HUES6 (cell line): ENCODE measurements at regions not wholly inside any gene's neighbourhood (a gene's known extent, or its start where the extent isn't known, plus 50 kb on each side); places are given as distances from the start of the nearest gene placed in this dataset.

Source experiments
- H3K27ac ChIP-seq: 2 replicates; pipeline ENCODE4 v1.7.0; 2013; ENCODE audit warnings: low read depth, mild to moderate bottlenecking, low read length, inconsistent platforms
- H3K27me3 ChIP-seq: 2 replicates; pipeline ENCODE4 v1.6.1; 2013; ENCODE audit warnings: low read length; ENCODE audit not compliant: control insufficient read depth, insufficient read depth
- H3K36me3 ChIP-seq: 2 replicates; pipeline ENCODE4 v1.6.1; 2013; ENCODE audit warnings: low read length; ENCODE audit not compliant: control insufficient read depth, insufficient read depth
- H3K4me1 ChIP-seq: 2 replicates; pipeline ENCODE4 v1.6.1; 2013; ENCODE audit warnings: low read length; ENCODE audit not compliant: control insufficient read depth, insufficient read depth
- H3K4me3 ChIP-seq: 2 replicates; pipeline ENCODE4 v1.5.1; 2013; ENCODE audit warnings: low read depth, low read length
- H3K9ac ChIP-seq: one replicate; pipeline ENCODE4 v1.6.1; 2013; ENCODE audit warnings: mild to moderate bottlenecking, low read length
- H3K9me3 ChIP-seq: 2 replicates; pipeline ENCODE4 v1.6.1; 2013; ENCODE audit warnings: low read depth, low read length; ENCODE audit not compliant: control insufficient read depth, insufficient read depth

DNA sequence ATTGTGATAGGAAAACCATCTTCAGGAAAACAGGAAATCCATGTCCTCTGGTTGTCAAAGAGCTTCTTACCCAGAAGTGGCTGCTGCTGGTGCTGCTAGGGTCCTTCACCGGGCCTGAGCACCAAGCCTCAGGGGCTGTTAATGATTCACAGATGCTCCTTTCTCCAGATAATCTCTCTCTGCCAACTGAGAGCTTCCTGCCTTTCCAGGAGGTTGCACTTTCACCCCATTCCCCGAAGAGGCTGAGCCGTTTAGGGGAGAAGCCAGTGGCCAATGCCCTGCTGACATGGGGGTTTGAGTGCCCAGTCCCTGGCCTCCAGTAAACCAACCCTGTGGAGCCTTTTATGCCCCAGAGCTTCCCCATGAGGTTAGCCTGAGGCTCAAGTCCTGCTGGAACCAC is 122.4 kb downstream of the CBLN4 start:
- Histone ChIP-seq H3K4me3 (no peak overlapping the region), H3K9me3 (no peaks in the 10 kb centered on the region), H3K27ac (no peak overlapping the region), H3K9ac (no peak overlapping the region), H3K4me1 (no peaks in the 10 kb centered on the region), H3K27me3 (peaks cover 3% of the 10 kb centered on the region; the same call in 1 of the 2 replicates), H3K36me3 (no peaks in the 10 kb centered on the region)

DNA sequence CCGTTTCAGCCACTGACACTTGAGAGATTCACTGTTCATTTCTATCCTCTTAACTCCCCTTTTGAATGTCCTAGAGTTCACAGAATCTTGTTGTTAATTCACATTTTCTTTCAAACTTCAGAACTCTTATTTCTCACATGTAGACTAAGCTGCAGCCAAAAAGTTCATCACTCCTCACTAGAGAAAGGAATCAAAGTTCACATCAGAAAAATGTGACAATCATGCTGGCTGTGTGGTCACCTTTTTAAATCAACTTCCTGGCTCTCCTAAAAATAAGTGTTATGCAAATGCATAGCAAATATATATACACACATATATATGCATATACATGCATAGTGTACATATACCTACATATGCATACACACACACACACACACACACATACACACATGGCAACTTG is 123.0 kb downstream of the CBLN4 start:
- H3K9me3 ChIP-seq: no peaks in the 10 kb centered on the region; the same call in 1 of the 2 replicates
- H3K27me3 ChIP-seq: peaks cover 3% of the 10 kb centered on the region; the same call in 1 of the 2 replicates
- no peak overlapping the region for H3K9ac ChIP-seq
- H3K4me1 ChIP-seq: no peaks in the 10 kb centered on the region
- H3K4me3 ChIP-seq: no peak overlapping the region
- no peaks in the 10 kb centered on the region for H3K36me3 ChIP-seq
- H3K27ac ChIP-seq: no peak overlapping the region

DNA sequence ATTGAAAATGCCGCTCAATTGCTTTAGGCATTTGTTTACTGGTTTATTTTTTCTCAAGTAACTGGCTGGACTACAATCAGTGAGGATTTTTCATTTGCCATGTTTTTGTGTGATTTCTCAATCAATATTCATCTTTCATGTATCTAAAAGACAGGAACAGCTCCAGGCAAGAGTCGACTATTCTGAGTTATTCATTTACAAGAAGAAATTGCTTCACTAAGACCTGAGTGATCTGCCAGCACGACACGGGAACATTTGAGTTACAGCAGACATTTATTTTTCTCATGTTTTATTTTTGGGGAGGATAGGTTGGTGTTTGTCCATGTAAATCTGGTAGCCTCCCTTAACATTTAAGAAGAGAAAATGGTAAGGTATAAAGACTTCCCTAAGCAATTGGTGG is 124.1 kb downstream of the CBLN4 start:
- no peaks in the 10 kb centered on the region; the same call in 1 of the 2 replicates for H3K9me3 ChIP-seq
- no peaks in the 10 kb centered on the region for H3K36me3 ChIP-seq
- H3K4me1 ChIP-seq: no peaks in the 10 kb centered on the region
- no peak overlapping the region for H3K9ac ChIP-seq
- peaks cover 3% of the 10 kb centered on the region; the same call in 1 of the 2 replicates for H3K27me3 ChIP-seq
- H3K27ac ChIP-seq: no peak overlapping the region
- no peak overlapping the region for H3K4me3 ChIP-seq

DNA sequence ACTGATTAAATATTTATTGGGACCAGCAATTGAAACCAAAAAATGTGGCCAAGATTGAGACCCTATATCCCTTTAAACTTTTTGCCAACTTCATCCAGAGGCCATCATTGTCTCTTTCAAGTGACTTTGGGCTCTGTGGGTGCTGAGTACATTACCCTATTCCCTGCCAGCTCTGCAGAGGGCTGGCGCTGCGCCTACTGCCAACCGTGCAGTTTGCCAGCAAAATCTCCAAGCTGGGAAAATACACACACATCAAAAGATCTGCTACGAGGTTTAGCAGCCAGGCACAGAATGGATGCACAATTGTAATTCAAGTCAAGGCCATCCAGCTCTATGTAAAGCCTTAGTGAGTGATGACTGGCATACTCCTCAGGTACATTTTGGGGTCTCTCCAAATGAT is 125.0 kb downstream of the CBLN4 start:
- Histone ChIP-seq H3K4me1 (no peaks in the 10 kb centered on the region), H3K9me3 (no peaks in the 10 kb centered on the region; the same call in 1 of the 2 replicates), H3K27me3 (peaks cover 3% of the 10 kb centered on the region; the same call in 1 of the 2 replicates), H3K9ac (no peak overlapping the region), H3K27ac (no peak overlapping the region), H3K4me3 (no peak overlapping the region), H3K36me3 (no peaks in the 10 kb centered on the region)

DNA sequence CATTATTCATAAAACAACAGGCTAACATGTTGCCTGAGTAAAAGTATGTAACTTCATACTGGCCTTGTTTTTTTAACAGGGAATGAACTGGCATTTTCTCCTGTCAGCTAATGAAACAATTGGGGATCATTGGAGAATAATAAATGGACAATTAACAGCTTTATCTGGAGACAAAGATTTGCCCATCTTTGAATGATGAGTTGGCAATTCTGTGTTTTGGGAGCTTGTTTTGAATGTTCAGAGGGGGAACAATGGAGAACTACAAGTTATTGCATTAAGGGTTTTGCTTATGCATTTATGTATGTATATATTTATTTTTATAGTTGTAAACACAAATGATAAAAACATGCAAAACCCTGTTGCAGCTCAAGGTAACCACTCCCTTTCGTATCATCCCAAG is 150.3 kb downstream of the CBLN4 start:
- H3K27ac ChIP-seq: no peak overlapping the region
- H3K27me3 ChIP-seq: no peaks in the 10 kb centered on the region
- H3K4me1 ChIP-seq: no peaks in the 10 kb centered on the region
- H3K9me3 ChIP-seq: peaks cover 9% of the 10 kb centered on the region
- no peak overlapping the region for H3K9ac ChIP-seq
- H3K36me3 ChIP-seq: no peaks in the 10 kb centered on the region
- H3K4me3 ChIP-seq: no peak overlapping the region

DNA sequence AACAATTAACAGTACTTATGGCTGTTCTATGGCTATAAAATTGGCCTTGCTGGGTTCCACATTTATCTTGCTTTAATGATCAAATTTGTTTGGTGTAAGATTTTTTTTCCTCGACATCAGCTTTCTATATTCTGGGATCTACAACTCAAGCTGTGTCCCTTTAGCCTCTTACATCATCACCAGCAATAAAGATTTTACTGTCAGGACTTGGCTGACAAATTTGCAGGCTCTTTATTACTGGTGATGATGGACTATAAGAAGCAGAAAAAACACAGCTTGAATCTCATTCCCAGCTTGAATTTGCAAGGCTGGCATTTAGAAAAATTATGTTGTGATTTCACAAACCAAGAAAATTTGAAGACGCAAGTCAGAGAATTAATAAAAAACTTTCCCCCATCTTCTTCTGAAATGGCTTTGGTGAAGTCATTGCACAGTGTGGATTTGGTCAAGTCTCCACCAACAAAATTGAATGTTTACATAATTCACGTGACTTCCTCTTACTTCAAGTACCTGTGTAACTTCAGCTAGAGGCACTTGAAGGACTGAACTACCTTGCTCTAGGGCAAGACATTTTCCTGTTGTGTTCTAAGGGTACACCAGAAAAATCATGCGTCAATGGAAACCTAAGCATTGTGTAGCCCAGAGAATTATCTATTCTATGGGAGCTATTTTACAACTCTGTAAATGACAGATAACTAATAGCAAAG is 175.0 kb downstream of the CBLN4 start:
- H3K4me3 ChIP-seq: no peak overlapping the region
- peaks cover 4% of the 10 kb centered on the region; the same call in 1 of the 2 replicates for H3K9me3 ChIP-seq
- H3K9ac ChIP-seq: no peak overlapping the region
- no peak overlapping the region for H3K27ac ChIP-seq
- H3K27me3 ChIP-seq: peaks cover 4% of the 10 kb centered on the region; the same call in 1 of the 2 replicates
- H3K4me1 ChIP-seq: no peaks in the 10 kb centered on the region
- H3K36me3 ChIP-seq: no peaks in the 10 kb centered on the region

DNA sequence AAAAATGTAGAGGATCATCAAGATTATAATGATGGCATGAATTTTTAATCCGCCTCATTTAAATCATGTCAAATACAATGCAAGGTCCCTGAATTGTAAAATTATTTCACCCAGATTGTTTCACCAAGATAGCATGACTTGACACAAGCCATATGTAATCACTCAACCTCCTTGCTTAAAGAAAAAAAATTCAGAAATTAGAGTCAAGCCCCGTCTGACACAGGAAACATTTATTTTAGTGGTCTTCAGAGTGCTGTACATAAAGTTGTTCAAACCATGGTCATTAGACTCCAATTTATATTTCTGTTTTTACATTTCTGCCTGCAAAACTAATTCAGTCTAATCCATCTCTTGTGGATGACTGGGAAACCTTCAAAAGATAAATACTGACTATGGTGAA is 200.2 kb downstream of the CBLN4 start:
- H3K9ac ChIP-seq: no peak overlapping the region
- no peak overlapping the region for H3K27ac ChIP-seq
- H3K27me3 ChIP-seq: no peaks in the 10 kb centered on the region
- no peaks in the 10 kb centered on the region for H3K36me3 ChIP-seq
- H3K9me3 ChIP-seq: peaks cover 4% of the 10 kb centered on the region; the same call in 1 of the 2 replicates
- no peak overlapping the region for H3K4me3 ChIP-seq
- H3K4me1 ChIP-seq: no peaks in the 10 kb centered on the region

DNA sequence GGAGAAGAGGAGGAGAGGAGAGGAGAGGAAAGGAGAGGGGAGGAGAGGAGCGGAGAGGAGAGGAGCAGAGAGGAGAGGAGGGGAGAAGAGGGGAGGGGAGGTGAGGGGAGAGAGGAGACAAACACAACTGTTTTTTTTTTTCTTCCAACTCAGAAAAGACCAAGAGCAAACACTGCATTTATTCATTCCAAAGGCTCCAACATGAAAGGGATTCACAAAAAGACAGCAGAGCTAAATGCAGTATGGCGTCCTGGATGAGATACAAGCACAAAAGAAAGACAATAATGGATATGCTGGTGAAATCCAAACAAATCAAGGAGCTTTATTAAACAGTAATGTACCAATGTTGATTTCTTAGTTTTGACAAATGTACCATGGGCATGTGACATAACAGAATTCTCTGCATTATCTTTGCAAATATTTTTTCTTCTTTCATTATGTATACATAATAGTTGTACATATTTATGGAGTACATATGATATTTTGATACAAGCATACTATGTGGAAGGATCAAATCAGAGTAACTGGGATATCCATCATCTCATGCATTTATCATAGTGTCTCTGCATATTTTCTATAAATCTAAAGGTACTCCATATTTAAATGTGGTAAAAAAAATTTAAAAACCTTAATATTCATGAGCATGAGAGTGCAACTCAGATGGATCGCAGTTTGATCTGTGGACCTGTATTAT is 204.6 kb downstream of the CBLN4 start:
- Histone ChIP-seq H3K4me1 (no peaks in the 10 kb centered on the region), H3K36me3 (no peaks in the 10 kb centered on the region), H3K9ac (no peak overlapping the region), H3K27me3 (no peaks in the 10 kb centered on the region), H3K27ac (no peak overlapping the region), H3K4me3 (no peak overlapping the region), H3K9me3 (no peaks in the 10 kb centered on the region)

DNA sequence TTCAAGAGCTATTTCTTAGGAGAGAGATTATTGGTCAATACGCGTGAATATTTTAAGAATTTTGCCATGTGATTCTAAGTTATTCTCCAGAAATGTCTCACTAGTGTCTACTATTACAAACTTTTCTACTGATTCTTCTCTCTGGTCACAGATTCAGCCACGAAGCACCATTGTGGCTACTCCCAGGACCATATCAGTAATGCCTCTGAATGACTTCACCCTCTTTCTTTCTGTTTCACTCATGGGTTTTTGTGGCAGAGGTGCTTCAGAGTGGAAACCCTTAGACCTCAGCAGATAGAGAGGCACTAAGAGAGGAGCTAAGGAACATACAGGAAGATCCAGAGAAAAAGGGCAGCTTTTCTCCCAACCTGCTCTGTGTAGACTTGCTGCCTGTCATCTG is 211.3 kb downstream of the CBLN4 start:
- Histone ChIP-seq H3K4me3 (no peak overlapping the region), H3K9ac (no peak overlapping the region), H3K27ac (no peak overlapping the region), H3K9me3 (no peaks in the 10 kb centered on the region), H3K27me3 (no peaks in the 10 kb centered on the region), H3K36me3 (no peaks in the 10 kb centered on the region), H3K4me1 (no peaks in the 10 kb centered on the region)

DNA sequence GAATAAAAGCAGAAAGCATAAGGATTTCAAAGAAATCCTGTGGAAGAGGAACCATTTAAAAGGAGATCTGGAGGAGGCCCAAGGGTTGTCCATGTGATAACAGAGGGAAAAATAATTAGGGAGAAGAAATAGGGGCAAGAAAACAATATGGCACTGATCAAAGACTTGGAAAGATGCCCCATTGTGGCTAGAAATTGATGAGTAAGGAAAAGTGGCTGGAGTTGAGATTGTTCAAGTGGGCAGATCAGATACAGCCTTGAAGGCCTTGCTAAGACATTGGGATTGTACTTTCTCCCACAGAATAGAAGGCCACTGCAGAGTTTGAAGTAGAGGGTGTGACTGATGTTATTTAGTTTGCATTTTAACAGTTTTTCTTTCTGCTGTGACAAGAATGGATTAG is 213.3 kb downstream of the CBLN4 start:
- Histone ChIP-seq H3K4me1 (no peaks in the 10 kb centered on the region), H3K4me3 (no peak overlapping the region), H3K9ac (no peak overlapping the region), H3K27ac (no peak overlapping the region), H3K9me3 (no peaks in the 10 kb centered on the region; the same call in 1 of the 2 replicates), H3K27me3 (no peaks in the 10 kb centered on the region), H3K36me3 (no peaks in the 10 kb centered on the region)

DNA sequence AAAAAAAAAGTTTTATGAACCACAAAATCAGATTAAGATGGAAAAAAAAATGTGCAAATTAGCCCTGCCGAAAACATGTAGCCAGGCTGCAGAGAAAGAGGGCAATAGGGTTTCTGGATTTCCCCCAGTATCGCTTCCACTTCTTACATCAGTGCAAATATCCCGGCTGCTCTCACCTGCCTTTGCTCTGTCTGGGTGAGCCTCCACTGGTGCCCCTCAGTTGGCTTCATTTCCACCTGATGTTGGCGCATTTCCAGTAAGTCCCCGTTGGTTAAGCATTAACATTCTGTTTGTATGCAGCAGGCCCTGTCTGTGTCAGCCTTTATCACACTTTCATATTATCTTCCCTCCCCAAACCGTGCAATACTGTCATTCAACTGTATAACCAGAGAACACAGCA is 215.1 kb downstream of the CBLN4 start:
- Histone ChIP-seq H3K27me3 (no peaks in the 10 kb centered on the region), H3K4me1 (no peaks in the 10 kb centered on the region), H3K9ac (no peak overlapping the region), H3K36me3 (no peaks in the 10 kb centered on the region), H3K27ac (no peak overlapping the region), H3K9me3 (no peaks in the 10 kb centered on the region; the same call in 1 of the 2 replicates), H3K4me3 (no peak overlapping the region)
